ENCODE measurements at regions not wholly inside any gene's neighbourhood (a gene's known extent, or its start where the extent isn't known, plus 50 kb on each side); places are given as distances from the start of the nearest gene placed in this dataset.

DNA sequence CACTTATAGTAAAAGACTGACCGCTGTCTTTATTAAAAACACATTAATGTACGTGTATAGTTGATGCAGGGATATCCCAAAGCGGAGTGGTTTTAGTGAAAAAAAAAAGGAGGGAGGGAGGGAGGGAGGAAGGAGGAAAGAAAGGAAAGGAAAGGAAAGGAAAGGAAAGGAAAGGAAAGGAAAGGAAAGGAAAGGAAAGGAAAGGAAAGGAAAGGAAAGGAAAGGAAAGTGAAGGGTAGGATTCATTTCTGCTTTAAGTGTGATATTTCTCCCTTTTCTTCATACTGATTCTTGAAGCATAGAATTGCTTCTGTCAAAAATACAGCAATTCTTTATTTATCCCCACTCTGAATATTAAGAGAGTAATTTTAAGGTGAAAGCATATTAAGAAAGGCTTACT, 504.9 kb downstream of the PPP4R3C start:
- no peak overlapping the region for H2AFZ ChIP-seq (ENCODE audit: low read length)
- H3K4me2 ChIP-seq (ENCODE audit: low read depth, low read length, poor library complexity, severe bottlenecking), result peak overlapping the region; percentile 32
- H3K36me3 ChIP-seq (ENCODE audit: insufficient read depth, low read length), result no peaks in the 10 kb centered on the region
- H3K79me2 ChIP-seq (ENCODE audit: low read length), result no peaks in the 10 kb centered on the region
- H4K20me1 ChIP-seq (ENCODE audit: insufficient read depth, low read depth, low read length), result no peaks in the 10 kb centered on the region
- peaks cover 26% of the 10 kb centered on the region for H3K4me1 ChIP-seq (ENCODE audit: low read length)
- H3K27ac ChIP-seq (ENCODE audit: low read length), result peak overlapping the region; percentile 77
- H3K4me3 ChIP-seq (ENCODE audit: low read length), result no peak overlapping the region
- no peaks in the 10 kb centered on the region for H3K9me2 ChIP-seq (replicated peaks; ENCODE audit: insufficient read depth, low read length)
- 0 out of 2 replicates have a peak overlapping the region, but pooled peaks have one; percentile 13 for H3K9ac ChIP-seq (ENCODE audit: low read length)
- DNase-seq, result no peak
- H3K9me3 ChIP-seq (ENCODE audit: low read length), result peaks cover 16% of the 10 kb centered on the region
- no peaks in the 10 kb centered on the region for H3K27me3 ChIP-seq (ENCODE audit: low read length)

GRCh38 chrX:26954029-26954428, 509.1 kb downstream of the PPP4R3C start:
- H3K36me3 ChIP-seq (ENCODE audit: insufficient read depth, low read length), result no peaks in the 10 kb centered on the region
- H3K4me2 ChIP-seq (ENCODE audit: low read depth, low read length, poor library complexity, severe bottlenecking), result no peak overlapping the region
- no peak for DNase-seq
- H3K27ac ChIP-seq (ENCODE audit: low read length), result no peak overlapping the region
- no peak overlapping the region for H3K4me3 ChIP-seq (ENCODE audit: low read length)
- no peak overlapping the region for H3K9ac ChIP-seq (ENCODE audit: low read length)
- peaks cover 8% of the 10 kb centered on the region; the same call in 1 of the 2 replicates for H3K9me3 ChIP-seq (ENCODE audit: low read length)
- no peak overlapping the region for H2AFZ ChIP-seq (ENCODE audit: low read length)
- H4K20me1 ChIP-seq (ENCODE audit: insufficient read depth, low read depth, low read length), result no peaks in the 10 kb centered on the region
- peaks cover 27% of the 10 kb centered on the region for H3K4me1 ChIP-seq (ENCODE audit: low read length)
- no peaks in the 10 kb centered on the region for H3K27me3 ChIP-seq (ENCODE audit: low read length)
- H3K79me2 ChIP-seq (ENCODE audit: low read length), result no peaks in the 10 kb centered on the region
- H3K9me2 ChIP-seq (replicated peaks; ENCODE audit: insufficient read depth, low read length), result no peaks in the 10 kb centered on the region

- no peak overlapping the region for H3K27ac ChIP-seq (ENCODE audit: low read length)
- H4K20me1 ChIP-seq (ENCODE audit: insufficient read depth, low read depth, low read length), result no peaks in the 10 kb centered on the region
- H3K27me3 ChIP-seq (ENCODE audit: low read length), result no peaks in the 10 kb centered on the region
- no peak overlapping the region for H2AFZ ChIP-seq (ENCODE audit: low read length)
- peaks cover 8% of the 10 kb centered on the region; the same call in 1 of the 2 replicates for H3K9me3 ChIP-seq (ENCODE audit: low read length)
- no peaks in the 10 kb centered on the region for H3K9me2 ChIP-seq (replicated peaks; ENCODE audit: insufficient read depth, low read length)
- no peaks in the 10 kb centered on the region for H3K79me2 ChIP-seq (ENCODE audit: low read length)
- DNase-seq, result no peak
- no peaks in the 10 kb centered on the region for H3K36me3 ChIP-seq (ENCODE audit: insufficient read depth, low read length)
- no peak overlapping the region for H3K4me3 ChIP-seq (ENCODE audit: low read length)
- H3K9ac ChIP-seq (ENCODE audit: low read length), result no peak overlapping the region
- H3K4me1 ChIP-seq (ENCODE audit: low read length), result peaks cover 9% of the 10 kb centered on the region
- no peak overlapping the region for H3K4me2 ChIP-seq (ENCODE audit: low read depth, low read length, poor library complexity, severe bottlenecking)
Observed at GRCh38 chrX:26952213-26952612, 510.9 kb downstream of the PPP4R3C start.

DNA sequence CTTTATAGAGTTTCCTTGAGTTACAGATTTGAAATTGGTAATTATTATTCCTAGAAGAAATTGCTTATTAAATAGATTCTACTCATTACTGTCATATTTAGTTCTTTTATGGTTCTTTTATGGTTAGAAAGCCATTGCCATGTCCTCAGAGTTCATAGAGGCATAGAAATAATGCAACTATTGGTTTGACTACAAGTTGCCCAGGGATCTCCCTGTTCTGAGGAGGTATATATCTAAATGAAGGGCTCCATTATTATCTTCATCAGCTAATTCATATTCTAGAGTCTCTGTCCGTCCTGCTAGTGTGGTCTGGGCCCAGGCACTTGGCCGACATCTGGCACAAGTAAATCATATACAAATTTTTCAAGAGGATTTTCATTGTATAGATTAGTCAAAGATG, 535.7 kb downstream of the PPP4R3C start:
- peaks cover 2% of the 10 kb centered on the region; the same call in 1 of the 2 replicates for H3K4me1 ChIP-seq (ENCODE audit: low read length)
- H2AFZ ChIP-seq (ENCODE audit: low read length), result no peak overlapping the region
- no peak overlapping the region for H3K27ac ChIP-seq (ENCODE audit: low read length)
- H3K36me3 ChIP-seq (ENCODE audit: insufficient read depth, low read length), result no peaks in the 10 kb centered on the region
- peaks cover 10% of the 10 kb centered on the region; the same call in 1 of the 2 replicates for H3K9me3 ChIP-seq (ENCODE audit: low read length)
- H4K20me1 ChIP-seq (ENCODE audit: insufficient read depth, low read depth, low read length), result no peaks in the 10 kb centered on the region
- DNase-seq, result no peak
- H3K79me2 ChIP-seq (ENCODE audit: low read length), result no peaks in the 10 kb centered on the region
- H3K4me3 ChIP-seq (ENCODE audit: low read length), result no peak overlapping the region
- H3K9ac ChIP-seq (ENCODE audit: low read length), result no peak overlapping the region
- no peaks in the 10 kb centered on the region for H3K9me2 ChIP-seq (replicated peaks; ENCODE audit: insufficient read depth, low read length)
- H3K4me2 ChIP-seq (ENCODE audit: low read depth, low read length, poor library complexity, severe bottlenecking), result no peak overlapping the region
- H3K27me3 ChIP-seq (ENCODE audit: low read length), result no peaks in the 10 kb centered on the region

- Histone ChIP-seq H2AFZ (ENCODE audit: low read length) (no peak overlapping the region), H3K9me3 (ENCODE audit: low read length) (peaks cover 6% of the 10 kb centered on the region; the same call in 1 of the 2 replicates), H3K9ac (ENCODE audit: low read length) (no peak overlapping the region), H3K27me3 (ENCODE audit: low read length) (no peaks in the 10 kb centered on the region), H3K4me3 (ENCODE audit: low read length) (no peak overlapping the region), H3K36me3 (ENCODE audit: insufficient read depth, low read length) (no peaks in the 10 kb centered on the region), H3K79me2 (ENCODE audit: low read length) (no peaks in the 10 kb centered on the region), H3K4me1 (ENCODE audit: low read length) (peaks cover 7% of the 10 kb centered on the region; the same call in 1 of the 2 replicates), H3K9me2 (replicated peaks; ENCODE audit: insufficient read depth, low read length) (no peaks in the 10 kb centered on the region), H4K20me1 (ENCODE audit: insufficient read depth, low read depth, low read length) (no peaks in the 10 kb centered on the region), H3K4me2 (ENCODE audit: low read depth, low read length, poor library complexity, severe bottlenecking) (no peak overlapping the region), H3K27ac (ENCODE audit: low read length) (no peak overlapping the region)
- no peak for DNase-seq
Observed at GRCh38 chrX:26925088-26925487, 538.1 kb downstream of the PPP4R3C start.

DNA sequence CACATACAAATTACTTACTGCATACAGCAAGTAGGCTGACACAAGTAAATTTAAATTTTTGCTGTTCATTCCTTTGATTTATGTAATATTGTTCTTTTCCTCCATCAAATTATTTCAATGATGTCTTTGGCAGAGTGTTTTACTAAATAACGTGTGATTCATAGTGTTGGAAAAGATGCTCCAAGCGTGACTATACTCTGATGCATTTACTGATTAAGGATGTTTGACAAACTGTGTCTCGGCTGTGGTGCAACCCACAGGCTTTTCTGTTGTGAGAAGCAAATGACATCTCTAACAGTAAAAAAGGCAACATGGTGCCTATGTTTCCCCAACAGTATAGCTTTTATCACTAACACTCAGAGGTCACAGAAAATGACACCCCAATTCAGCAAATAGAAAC, 540.9 kb downstream of the PPP4R3C start:
- no peaks in the 10 kb centered on the region for H3K27me3 ChIP-seq (ENCODE audit: low read length)
- H2AFZ ChIP-seq (ENCODE audit: low read length), result 0 out of 2 replicates have a peak overlapping the region, but pooled peaks have one; percentile 50
- H3K4me3 ChIP-seq (ENCODE audit: low read length), result no peak overlapping the region
- H3K79me2 ChIP-seq (ENCODE audit: low read length), result no peaks in the 10 kb centered on the region
- H3K36me3 ChIP-seq (ENCODE audit: insufficient read depth, low read length), result no peaks in the 10 kb centered on the region
- H3K4me2 ChIP-seq (ENCODE audit: low read depth, low read length, poor library complexity, severe bottlenecking), result no peak overlapping the region
- no peak overlapping the region for H3K27ac ChIP-seq (ENCODE audit: low read length)
- H4K20me1 ChIP-seq (ENCODE audit: insufficient read depth, low read depth, low read length), result no peaks in the 10 kb centered on the region
- peaks cover 14% of the 10 kb centered on the region; the same call in 1 of the 2 replicates for H3K4me1 ChIP-seq (ENCODE audit: low read length)
- no peak for DNase-seq
- no peaks in the 10 kb centered on the region for H3K9me2 ChIP-seq (replicated peaks; ENCODE audit: insufficient read depth, low read length)
- peaks cover 12% of the 10 kb centered on the region; the same call in 1 of the 2 replicates for H3K9me3 ChIP-seq (ENCODE audit: low read length)
- H3K9ac ChIP-seq (ENCODE audit: low read length), result no peak overlapping the region

GRCh38 chrX:26918631-26919030, 544.5 kb downstream of the PPP4R3C start:
- Histone ChIP-seq H3K27me3 (ENCODE audit: low read length) (no peaks in the 10 kb centered on the region), H4K20me1 (ENCODE audit: insufficient read depth, low read depth, low read length) (no peaks in the 10 kb centered on the region), H2AFZ (ENCODE audit: low read length) (no peak overlapping the region), H3K4me3 (ENCODE audit: low read length) (no peak overlapping the region), H3K9me3 (ENCODE audit: low read length) (0 out of 2 replicates have a peak, but pooled peaks cover 6% of the 10 kb centered on the region), H3K9ac (ENCODE audit: low read length) (no peak overlapping the region), H3K4me1 (ENCODE audit: low read length) (peaks cover 12% of the 10 kb centered on the region; the same call in 1 of the 2 replicates), H3K27ac (ENCODE audit: low read length) (no peak overlapping the region), H3K79me2 (ENCODE audit: low read length) (no peaks in the 10 kb centered on the region), H3K9me2 (replicated peaks; ENCODE audit: insufficient read depth, low read length) (no peaks in the 10 kb centered on the region), H3K36me3 (ENCODE audit: insufficient read depth, low read length) (no peaks in the 10 kb centered on the region), H3K4me2 (ENCODE audit: low read depth, low read length, poor library complexity, severe bottlenecking) (no peak overlapping the region)
- peak; percentile 81 for DNase-seq

- H2AFZ ChIP-seq (ENCODE audit: low read length), result no peak overlapping the region
- no peaks in the 10 kb centered on the region for H3K36me3 ChIP-seq (ENCODE audit: insufficient read depth, low read length)
Observed at GRCh38 chrX:26916991-26917390, 546.1 kb downstream of the PPP4R3C start.

More at GRCh38 chrX:26916991-26917390, 546.1 kb downstream of the PPP4R3C start:
- Histone ChIP-seq H4K20me1 (ENCODE audit: insufficient read depth, low read depth, low read length) (no peaks in the 10 kb centered on the region), H3K9ac (ENCODE audit: low read length) (no peak overlapping the region), H3K27me3 (ENCODE audit: low read length) (no peaks in the 10 kb centered on the region), H3K4me3 (ENCODE audit: low read length) (no peak overlapping the region), H3K4me2 (ENCODE audit: low read depth, low read length, poor library complexity, severe bottlenecking) (no peak overlapping the region), H3K79me2 (ENCODE audit: low read length) (no peaks in the 10 kb centered on the region), H3K9me3 (ENCODE audit: low read length) (0 out of 2 replicates have a peak, but pooled peaks cover 6% of the 10 kb centered on the region), H3K4me1 (ENCODE audit: low read length) (peaks cover 7% of the 10 kb centered on the region; the same call in 1 of the 2 replicates), H3K27ac (ENCODE audit: low read length) (no peak overlapping the region), H3K9me2 (replicated peaks; ENCODE audit: insufficient read depth, low read length) (no peaks in the 10 kb centered on the region)
- no peak for DNase-seq

Data from Karpas-422 (cell line).